ENCODE measurements at regions not wholly inside any gene's neighbourhood (a gene's known extent, or its start where the extent isn't known, plus 50 kb on each side); places are given as distances from the start of the nearest gene placed in this dataset.

- TF ChIP-seq CBX5 (IDR thresholded peaks at IDR 0.05; ENCODE audit: low read depth, low read length) (no peak), TAF7 (optimal IDR thresholded peaks at IDR 0.05; ENCODE audit: borderline replicate concordance, low read depth, low read length) (no peak), CTCF (IDR thresholded peaks at IDR 0.05; ENCODE audit: control extremely low read depth in 1 of 3, insufficient read depth in 1 of 3, low read depth in 1 of 3, low read length in 3 of 3) (no peak), BACH1 (IDR thresholded peaks at IDR 0.05; ENCODE audit: low read length) (no peak), TAF1 (IDR thresholded peaks at IDR 0.05; ENCODE audit: low read depth, low read length) (no peak), POLR2A (IDR thresholded peaks at IDR 0.05; ENCODE audit: control extremely low read depth in 1 of 2, low read depth in 2 of 2, low read length in 2 of 2) (no peak), SP2 (IDR thresholded peaks at IDR 0.05; ENCODE audit: low read length) (no peak), HDAC2 (IDR thresholded peaks at IDR 0.05; ENCODE audit: borderline replicate concordance in 1 of 2, low read depth in 2 of 2, low read length in 2 of 2) (no peak), SRF (IDR thresholded peaks at IDR 0.05; ENCODE audit: low read depth, low read length) (no peak), EZH2 (IDR thresholded peaks at IDR 0.05; ENCODE audit: low read depth, low read length, severe bottlenecking) (no peak)
- TF ChIP-seq, protein P1, sequence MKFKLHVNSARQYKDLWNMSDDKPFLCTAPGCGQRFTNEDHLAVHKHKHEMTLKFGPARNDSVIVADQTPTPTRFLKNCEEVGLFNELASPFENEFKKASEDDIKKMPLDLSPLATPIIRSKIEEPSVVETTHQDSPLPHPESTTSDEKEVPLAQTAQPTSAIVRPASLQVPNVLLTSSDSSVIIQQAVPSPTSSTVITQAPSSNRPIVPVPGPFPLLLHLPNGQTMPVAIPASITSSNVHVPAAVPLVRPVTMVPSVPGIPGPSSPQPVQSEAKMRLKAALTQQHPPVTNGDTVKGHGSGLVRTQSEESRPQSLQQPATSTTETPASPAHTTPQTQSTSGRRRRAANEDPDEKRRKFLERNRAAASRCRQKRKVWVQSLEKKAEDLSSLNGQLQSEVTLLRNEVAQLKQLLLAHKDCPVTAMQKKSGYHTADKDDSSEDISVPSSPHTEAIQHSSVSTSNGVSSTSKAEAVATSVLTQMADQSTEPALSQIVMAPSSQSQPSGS (IDR thresholded peaks at IDR 0.05; ENCODE audit: low read length) = no peak
Observed at GRCh38 chr17:77352441-77352840, 211.7 kb downstream of the SEC14L1 start.
